ENCODE measurements at regions not wholly inside any gene's neighbourhood (a gene's known extent, or its start where the extent isn't known, plus 50 kb on each side); places are given as distances from the start of the nearest gene placed in this dataset.
"Not testable (repeated sequence)": the region's sequence is repeated elsewhere in the genome, so short reads cannot be mapped to it uniquely, and the experiment has no call there.

DNA sequence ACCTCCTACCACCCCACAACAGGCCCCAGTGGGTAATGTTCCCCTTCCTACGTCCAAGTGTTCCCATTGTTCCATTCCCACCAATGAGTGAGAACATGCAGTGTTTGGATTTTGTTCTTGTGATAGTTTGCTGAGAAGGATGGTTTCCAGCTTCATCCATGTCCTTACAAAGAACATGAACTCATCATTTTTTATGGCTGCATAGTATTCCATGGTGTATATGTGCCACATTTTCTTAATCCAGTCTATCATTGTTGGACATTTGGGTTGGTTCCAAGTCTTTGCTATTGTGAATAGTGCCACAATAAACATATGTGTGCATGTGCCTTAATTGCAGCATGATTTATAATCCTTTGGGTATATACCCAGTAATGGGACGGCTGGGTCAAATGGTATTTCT, 81.6 kb downstream of the P2RY10 start:
- in situ Hi-C loops (cut with HindIII; ENCODE audit: low sequenced_read_pairs); DNase-seq (ENCODE audit: low spot score): not testable (repeated sequence)

DNA sequence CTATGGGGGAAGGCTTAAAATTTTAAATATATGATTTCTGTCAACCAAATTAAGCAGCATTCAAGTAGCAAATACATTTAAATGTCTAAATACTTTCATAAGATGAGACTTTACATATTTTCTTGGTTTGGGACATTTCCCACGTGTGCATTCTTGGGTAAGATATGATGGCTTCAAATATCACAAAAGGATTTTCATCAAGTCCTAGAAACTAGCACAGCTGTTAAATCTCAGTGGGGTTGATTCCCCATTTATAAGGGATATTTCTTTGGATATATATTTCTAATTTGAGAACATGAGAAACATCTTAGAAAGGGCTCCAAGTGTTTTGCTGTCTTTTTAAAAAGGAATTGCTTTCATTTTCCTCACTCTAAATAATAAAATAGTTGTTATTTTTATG, 90.2 kb downstream of the P2RY10 start:
- in situ Hi-C loops (cut with HindIII; ENCODE audit: low sequenced_read_pairs), result no loop called here

GRCh38 chrX:79036157-79036880, 91.1 kb downstream of the P2RY10 start:
- DNase-seq (ENCODE audit: low spot score), result no peak
- in situ Hi-C loops (cut with HindIII; ENCODE audit: low sequenced_read_pairs), result no loop called here

More for the DNA sequence above, 90.2 kb downstream of the P2RY10 start:
- no peak for DNase-seq (ENCODE audit: low spot score)

DNA sequence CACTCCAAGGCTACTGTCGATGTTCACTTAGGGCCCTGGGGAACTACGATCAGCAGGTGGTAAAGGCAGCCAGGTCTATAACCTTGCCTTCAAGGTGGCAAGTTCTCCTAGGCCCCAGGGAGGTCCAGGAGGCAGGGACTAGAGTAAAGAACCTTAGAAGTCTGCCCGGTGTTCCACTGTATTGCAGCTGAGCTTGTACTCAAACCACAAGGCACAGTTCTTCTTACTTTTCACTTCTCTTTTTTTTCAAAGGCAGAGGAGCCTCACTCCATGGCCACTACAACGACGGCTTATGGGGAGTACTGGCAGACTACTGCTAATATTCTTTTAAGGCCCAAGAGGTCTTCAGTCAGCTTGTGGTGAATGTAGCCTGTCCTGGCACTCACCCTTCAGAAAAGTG, 78.8 kb upstream of the GPR174 start:
- DNase-seq (ENCODE audit: low spot score), result no peak
- in situ Hi-C loops (cut with HindIII; ENCODE audit: low sequenced_read_pairs), result no loop called here

- no peak for DNase-seq (ENCODE audit: low spot score)
- in situ Hi-C loops (cut with HindIII; ENCODE audit: low sequenced_read_pairs), result no loop called here
These were observed 66.4 kb upstream of the GPR174 start for GRCh38 chrX:79078114-79078513.

DNA sequence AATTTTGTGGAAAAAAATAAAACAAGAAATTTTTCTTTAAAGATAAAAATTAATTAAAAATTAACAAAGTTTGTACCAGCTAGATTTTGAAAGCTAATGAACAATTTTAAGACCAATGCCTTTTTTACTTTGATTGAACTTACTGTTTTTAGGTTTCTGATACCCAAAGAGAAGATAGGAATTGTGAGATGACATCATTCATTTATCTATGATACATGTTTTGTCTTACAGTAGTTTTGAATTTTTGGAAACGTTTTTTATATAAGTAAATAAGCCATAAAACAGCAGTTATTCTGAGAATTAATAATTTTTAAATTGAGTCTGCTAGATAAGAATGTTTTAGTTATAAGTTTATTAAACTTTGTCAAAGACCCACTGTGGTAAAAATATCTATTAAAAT, 65.0 kb upstream of the GPR174 start:
- in situ Hi-C loops (cut with HindIII; ENCODE audit: low sequenced_read_pairs), result no loop called here

GRCh38 chrX:79080141-79080540, 64.3 kb upstream of the GPR174 start:
- DNase-seq (ENCODE audit: low spot score), result no peak
- in situ Hi-C loops (cut with HindIII; ENCODE audit: low sequenced_read_pairs), result no loop called here

More for the DNA sequence above, 65.0 kb upstream of the GPR174 start:
- no peak for DNase-seq (ENCODE audit: low spot score)

DNA sequence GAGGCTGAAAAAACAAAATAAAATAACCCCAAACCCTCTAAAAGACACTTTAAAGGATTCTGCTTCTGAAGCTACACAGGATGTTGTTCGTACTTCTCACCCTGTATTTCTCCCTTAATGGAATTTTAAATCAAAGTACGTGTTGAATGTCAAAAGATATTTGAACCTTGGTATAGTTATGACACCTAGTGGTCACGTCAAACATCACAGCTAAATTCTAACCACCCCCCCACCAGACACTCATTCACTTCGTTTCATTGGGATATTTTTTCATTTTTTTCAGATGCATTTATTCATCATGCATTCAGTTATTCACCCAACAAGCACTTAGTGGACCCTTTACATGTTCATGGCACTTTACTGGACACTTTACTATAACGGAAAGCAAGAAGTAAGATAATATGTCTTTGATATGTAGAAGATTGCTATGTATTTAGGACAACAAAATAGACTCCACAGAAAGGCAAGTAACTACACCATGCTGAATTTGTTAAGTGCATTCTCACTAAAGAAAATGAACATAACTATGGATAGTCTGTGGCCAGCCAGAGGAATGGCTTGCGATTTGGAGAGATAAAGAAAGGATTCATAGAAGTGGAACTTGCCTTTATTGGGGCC, 62.5 kb upstream of the GPR174 start:
- in situ Hi-C loops (cut with HindIII; ENCODE audit: low sequenced_read_pairs), result no loop called here

GRCh38 chrX:79082899-79083298, 61.6 kb upstream of the GPR174 start:
- in situ Hi-C loops (cut with HindIII; ENCODE audit: low sequenced_read_pairs), result no loop called here
- DNase-seq (ENCODE audit: low spot score), result no peak

More for the DNA sequence above, 62.5 kb upstream of the GPR174 start:
- peak; percentile 7 for DNase-seq (ENCODE audit: low spot score)

DNA sequence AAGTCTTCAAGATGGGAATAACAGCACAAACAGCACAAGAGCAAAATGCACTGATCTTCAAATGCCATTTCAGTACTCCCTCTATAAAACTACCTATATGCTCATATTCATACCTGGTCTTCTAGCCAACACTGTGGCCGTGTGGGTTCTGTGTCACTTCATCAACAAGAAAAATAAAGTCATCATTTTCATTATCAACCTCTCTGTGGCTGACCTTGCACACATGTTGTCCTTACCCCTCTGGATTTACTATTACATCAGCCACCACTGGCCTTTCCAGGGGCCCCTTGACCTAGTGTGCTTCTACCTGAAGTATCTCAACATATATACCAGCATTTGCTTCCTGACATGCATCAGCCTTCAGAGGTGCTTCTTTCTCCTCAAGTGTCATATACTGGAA, 59.6 kb upstream of the GPR174 start:
- in situ Hi-C loops (cut with HindIII; ENCODE audit: low sequenced_read_pairs), result no loop called here

GRCh38 chrX:79089896-79090584, 54.4 kb upstream of the GPR174 start:
- in situ Hi-C loops (cut with HindIII; ENCODE audit: low sequenced_read_pairs), result no loop called here
- no peak for DNase-seq (ENCODE audit: low spot score)

More for the DNA sequence above, 59.6 kb upstream of the GPR174 start:
- DNase-seq (ENCODE audit: low spot score), result no peak

DNA sequence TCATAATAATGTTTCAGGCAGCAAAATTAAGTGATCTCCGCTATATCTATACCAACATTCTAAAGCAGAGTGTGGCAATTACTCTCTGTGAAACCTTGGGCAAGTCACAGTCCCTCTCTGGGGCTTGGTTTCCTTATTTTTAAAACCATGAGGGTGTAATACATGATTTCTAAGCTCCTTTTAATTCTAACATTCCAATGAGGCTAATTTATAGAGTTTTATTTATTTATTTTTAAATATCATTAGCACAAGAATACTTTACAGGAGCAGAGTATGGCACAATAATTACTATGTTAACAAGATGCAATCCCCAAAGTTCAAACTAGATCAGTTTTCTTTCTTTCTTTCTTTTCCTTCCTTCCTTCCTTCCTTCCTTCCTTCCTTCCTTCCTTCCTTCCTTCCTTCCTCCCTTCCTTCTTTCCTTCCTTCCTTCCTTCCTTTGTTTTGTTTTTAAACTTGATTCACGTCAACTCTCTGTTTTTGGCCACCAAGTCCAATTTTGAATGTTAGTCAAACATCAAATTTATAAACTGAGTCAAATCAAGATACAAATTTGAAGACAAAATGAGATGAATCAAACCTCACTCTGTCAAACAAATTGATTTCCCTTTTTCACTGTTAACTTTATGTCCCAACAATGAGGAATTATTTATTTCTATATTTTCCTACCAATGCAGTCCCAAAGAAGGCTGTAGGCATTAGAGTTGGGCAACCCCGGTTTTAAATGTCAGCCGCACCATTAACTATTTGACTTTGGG, 50.2 kb upstream of the GPR174 start:
- in situ Hi-C loops (cut with HindIII; ENCODE audit: low sequenced_read_pairs), result no loop called here
- DNase-seq (ENCODE audit: low spot score), result no peak
